ENCODE measurements at regions not wholly inside any gene's neighbourhood (a gene's known extent, or its start where the extent isn't known, plus 50 kb on each side); places are given as distances from the start of the nearest gene placed in this dataset.
A peak's percentile ranks its signal among the peaks of the same experiment; 100 is the strongest.
"Not testable (repeated sequence)": the region's sequence is repeated elsewhere in the genome, so short reads cannot be mapped to it uniquely, and the experiment has no call there.

GRCh38 chr2:91809391-91809790 lies 3061.8 kb upstream of the TEKT4 start:
- no CpG with 5 or more reads among the region's 60 CpGs for WGBS (ENCODE audit: insufficient coverage)
- H3K36me3 ChIP-seq (ENCODE audit: control insufficient read depth, insufficient read depth, low read length); DNase-seq; H3K4me1 ChIP-seq (ENCODE audit: control insufficient read depth, insufficient read depth, low read length); H3K9me3 ChIP-seq (replicated peaks; ENCODE audit: control insufficient read depth, low read depth, low read length); H3K27me3 ChIP-seq (ENCODE audit: control insufficient read depth, insufficient read depth, low read length); H3K27ac ChIP-seq (ENCODE audit: low read length): not testable (repeated sequence)
- H3K4me3 ChIP-seq (ENCODE audit: low read length) = peak overlapping the region; percentile 24

- H3K27me3 ChIP-seq (ENCODE audit: control insufficient read depth, insufficient read depth, low read length) = peaks cover 23% of the 10 kb centered on the region
These were observed 3031.0 kb upstream of the TEKT4 start for GRCh38 chr2:91839904-91840868.

GRCh38 chr2:91842264-91842663 lies 3029.0 kb upstream of the TEKT4 start:
- DNase-seq; H3K4me1 ChIP-seq (ENCODE audit: control insufficient read depth, insufficient read depth, low read length); H3K36me3 ChIP-seq (ENCODE audit: control insufficient read depth, insufficient read depth, low read length); H3K4me3 ChIP-seq (ENCODE audit: low read length); H3K27ac ChIP-seq (ENCODE audit: low read length); H3K9me3 ChIP-seq (replicated peaks; ENCODE audit: control insufficient read depth, low read depth, low read length): not testable (repeated sequence)
- peaks cover 23% of the 10 kb centered on the region for H3K27me3 ChIP-seq (ENCODE audit: control insufficient read depth, insufficient read depth, low read length)
- WGBS (ENCODE audit: insufficient coverage) = 88% methylated on average over 11 of the region's 12 CpGs

More at GRCh38 chr2:91839904-91840868, 3031.0 kb upstream of the TEKT4 start:
- Histone ChIP-seq H3K4me3 (ENCODE audit: low read length) (no peak overlapping the region), H3K27ac (ENCODE audit: low read length) (no peak overlapping the region), H3K36me3 (ENCODE audit: control insufficient read depth, insufficient read depth, low read length) (no peaks in the 10 kb centered on the region), H3K4me1 (ENCODE audit: control insufficient read depth, insufficient read depth, low read length) (peaks cover 2% of the 10 kb centered on the region), H3K9me3 (replicated peaks; ENCODE audit: control insufficient read depth, low read depth, low read length) (no peaks in the 10 kb centered on the region)
- DNase-seq = no peak
- 2% methylated on average over 42 of the region's 62 CpGs for WGBS (ENCODE audit: insufficient coverage)

GRCh38 chr2:91842913-91843312 lies 3028.3 kb upstream of the TEKT4 start:
- WGBS (ENCODE audit: insufficient coverage) = 91% methylated on average over 9 of the region's 14 CpGs
- H3K9me3 ChIP-seq (replicated peaks; ENCODE audit: control insufficient read depth, low read depth, low read length); H3K4me1 ChIP-seq (ENCODE audit: control insufficient read depth, insufficient read depth, low read length); H3K36me3 ChIP-seq (ENCODE audit: control insufficient read depth, insufficient read depth, low read length); DNase-seq; H3K4me3 ChIP-seq (ENCODE audit: low read length); H3K27ac ChIP-seq (ENCODE audit: low read length): not testable (repeated sequence)
- peaks cover 23% of the 10 kb centered on the region for H3K27me3 ChIP-seq (ENCODE audit: control insufficient read depth, insufficient read depth, low read length)

GRCh38 chr2:91843723-91844450 lies 3027.3 kb upstream of the TEKT4 start:
- H3K4me3 ChIP-seq (ENCODE audit: low read length); H3K9me3 ChIP-seq (replicated peaks; ENCODE audit: control insufficient read depth, low read depth, low read length); H3K27ac ChIP-seq (ENCODE audit: low read length); DNase-seq; H3K4me1 ChIP-seq (ENCODE audit: control insufficient read depth, insufficient read depth, low read length); H3K36me3 ChIP-seq (ENCODE audit: control insufficient read depth, insufficient read depth, low read length): not testable (repeated sequence)
- H3K27me3 ChIP-seq (ENCODE audit: control insufficient read depth, insufficient read depth, low read length) = peaks cover 23% of the 10 kb centered on the region
- 86% methylated on average over 25 of the region's 39 CpGs for WGBS (ENCODE audit: insufficient coverage)

GRCh38 chr2:91844451-91844825 lies 3026.8 kb upstream of the TEKT4 start:
- H3K27ac ChIP-seq (ENCODE audit: low read length); H3K4me1 ChIP-seq (ENCODE audit: control insufficient read depth, insufficient read depth, low read length); DNase-seq; H3K4me3 ChIP-seq (ENCODE audit: low read length); H3K9me3 ChIP-seq (replicated peaks; ENCODE audit: control insufficient read depth, low read depth, low read length); H3K36me3 ChIP-seq (ENCODE audit: control insufficient read depth, insufficient read depth, low read length): not testable (repeated sequence)
- H3K27me3 ChIP-seq (ENCODE audit: control insufficient read depth, insufficient read depth, low read length) = peaks cover 23% of the 10 kb centered on the region
- WGBS (ENCODE audit: insufficient coverage) = 83% methylated on average over 13 of the region's 17 CpGs

- 45% methylated on average over 1 of the region's 3 CpGs for WGBS (ENCODE audit: insufficient coverage)
- not testable (repeated sequence) for H3K27me3 ChIP-seq (ENCODE audit: control insufficient read depth, insufficient read depth, low read length)
These were observed 3024.8 kb upstream of the TEKT4 start for GRCh38 chr2:91846388-91846787.

GRCh38 chr2:91851689-91852420 lies 3019.4 kb upstream of the TEKT4 start:
- not testable (repeated sequence) for H3K4me3 ChIP-seq (ENCODE audit: low read length); H3K9me3 ChIP-seq (replicated peaks; ENCODE audit: control insufficient read depth, low read depth, low read length); H3K36me3 ChIP-seq (ENCODE audit: control insufficient read depth, insufficient read depth, low read length); H3K4me1 ChIP-seq (ENCODE audit: control insufficient read depth, insufficient read depth, low read length); DNase-seq; H3K27ac ChIP-seq (ENCODE audit: low read length); H3K27me3 ChIP-seq (ENCODE audit: control insufficient read depth, insufficient read depth, low read length)
- 96% methylated on average over 7 of the region's 47 CpGs for WGBS (ENCODE audit: insufficient coverage)

More at GRCh38 chr2:91846388-91846787, 3024.8 kb upstream of the TEKT4 start:
- DNase-seq; H3K27ac ChIP-seq (ENCODE audit: low read length); H3K4me3 ChIP-seq (ENCODE audit: low read length); H3K9me3 ChIP-seq (replicated peaks; ENCODE audit: control insufficient read depth, low read depth, low read length); H3K36me3 ChIP-seq (ENCODE audit: control insufficient read depth, insufficient read depth, low read length); H3K4me1 ChIP-seq (ENCODE audit: control insufficient read depth, insufficient read depth, low read length): not testable (repeated sequence)

- WGBS (ENCODE audit: insufficient coverage) = 33% methylated on average over 1 of the region's 1 CpG
- H3K36me3 ChIP-seq (ENCODE audit: control insufficient read depth, insufficient read depth, low read length); H3K27me3 ChIP-seq (ENCODE audit: control insufficient read depth, insufficient read depth, low read length): not testable (repeated sequence)
These were observed 3014.3 kb upstream of the TEKT4 start for GRCh38 chr2:91856971-91857370.

GRCh38 chr2:91857711-91858110 lies 3013.5 kb upstream of the TEKT4 start:
- not testable (repeated sequence) for H3K9me3 ChIP-seq (replicated peaks; ENCODE audit: control insufficient read depth, low read depth, low read length); H3K4me1 ChIP-seq (ENCODE audit: control insufficient read depth, insufficient read depth, low read length); H3K27me3 ChIP-seq (ENCODE audit: control insufficient read depth, insufficient read depth, low read length); H3K4me3 ChIP-seq (ENCODE audit: low read length); H3K36me3 ChIP-seq (ENCODE audit: control insufficient read depth, insufficient read depth, low read length); H3K27ac ChIP-seq (ENCODE audit: low read length); DNase-seq
- WGBS (ENCODE audit: insufficient coverage) = 80% methylated on average over 9 of the region's 21 CpGs

More at GRCh38 chr2:91856971-91857370, 3014.3 kb upstream of the TEKT4 start:
- not testable (repeated sequence) for H3K9me3 ChIP-seq (replicated peaks; ENCODE audit: control insufficient read depth, low read depth, low read length); DNase-seq; H3K4me3 ChIP-seq (ENCODE audit: low read length); H3K27ac ChIP-seq (ENCODE audit: low read length); H3K4me1 ChIP-seq (ENCODE audit: control insufficient read depth, insufficient read depth, low read length)

Data from muscle of leg (tissue), 3 donors.